Activated CD4-positive, alpha-beta T cell treated with anti-CD3 and anti-CD28 coated beads, Interleukin-2, amount 50 U/mL, for 1 hour (primary cell): ENCODE measurements at regions not wholly inside any gene's neighbourhood (a gene's known extent, or its start where the extent isn't known, plus 50 kb on each side); places are given as distances from the start of the nearest gene placed in this dataset.

Source experiments
- DNase-seq: peaks from one replicate; pipeline ENCODE4 v3.0.0-alpha.2; 2020

- DNase-seq, result no peak
Observed at GRCh38 chr14:97368900-97369564, 571.9 kb downstream of the VRK1 start.

DNA sequence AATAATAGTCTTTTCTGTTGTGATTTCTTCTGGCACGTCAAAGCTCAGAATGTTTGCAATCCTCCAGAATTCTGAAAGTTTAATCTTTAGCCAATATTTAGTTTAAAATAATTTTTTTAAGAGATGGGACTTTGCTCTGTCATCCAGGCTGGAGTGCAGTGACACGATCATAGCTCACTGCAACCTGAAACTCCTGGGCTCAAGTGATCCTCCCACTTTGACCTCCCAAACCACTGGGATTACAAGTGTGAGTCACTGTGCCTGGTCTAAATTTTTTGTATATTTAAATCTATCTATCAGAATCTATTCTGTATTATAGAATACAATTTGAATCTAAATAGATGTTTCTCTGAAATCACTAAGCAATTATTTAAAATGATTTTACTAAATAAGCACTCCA lies 572.7 kb downstream of the VRK1 start:
- no peak for DNase-seq

DNA sequence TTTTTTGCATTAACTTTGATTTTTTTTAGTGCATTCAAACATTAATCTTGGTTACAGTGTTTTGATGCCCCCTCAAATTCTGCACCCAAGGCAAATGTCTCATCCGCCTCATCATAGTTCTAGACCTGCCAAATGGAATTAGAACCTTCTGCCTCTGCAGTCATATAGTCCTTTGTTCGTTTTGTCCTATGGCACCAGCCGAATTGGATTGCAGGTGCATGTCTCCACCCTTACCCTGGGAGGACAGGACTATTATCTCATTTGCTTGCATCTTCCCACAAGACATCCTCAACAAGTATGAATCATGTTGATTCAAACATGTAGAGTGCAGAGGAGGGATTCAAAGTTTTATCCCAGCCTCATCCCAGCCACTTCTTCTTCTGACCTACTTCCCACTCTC lies 579.1 kb downstream of the VRK1 start:
- DNase-seq, result no peak

GRCh38 chr14:97377550-97377949 lies 580.4 kb downstream of the VRK1 start:
- no peak for DNase-seq

- DNase-seq, result no peak
Observed at GRCh38 chr14:97379091-97379531, 581.9 kb downstream of the VRK1 start.

DNA sequence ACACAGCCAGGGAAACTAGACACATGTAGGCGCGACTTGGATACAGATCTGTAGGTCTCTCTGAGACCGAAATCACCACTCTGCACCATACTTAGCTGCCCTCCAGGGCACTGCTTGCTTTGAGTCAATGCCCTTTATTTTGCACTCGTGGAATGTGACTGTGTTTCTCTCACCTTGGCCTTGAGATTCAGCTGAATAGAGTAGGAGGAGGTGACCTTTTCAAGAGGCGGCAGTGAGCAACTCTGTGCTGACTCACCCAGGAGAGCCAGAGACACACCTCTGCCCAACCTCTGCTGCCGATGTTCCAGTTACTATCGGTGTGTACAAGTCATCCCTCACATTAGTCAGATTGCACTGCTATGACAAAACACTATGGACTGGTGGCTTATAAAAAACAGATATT lies 583.4 kb downstream of the VRK1 start:
- peak; percentile 3 for DNase-seq

DNA sequence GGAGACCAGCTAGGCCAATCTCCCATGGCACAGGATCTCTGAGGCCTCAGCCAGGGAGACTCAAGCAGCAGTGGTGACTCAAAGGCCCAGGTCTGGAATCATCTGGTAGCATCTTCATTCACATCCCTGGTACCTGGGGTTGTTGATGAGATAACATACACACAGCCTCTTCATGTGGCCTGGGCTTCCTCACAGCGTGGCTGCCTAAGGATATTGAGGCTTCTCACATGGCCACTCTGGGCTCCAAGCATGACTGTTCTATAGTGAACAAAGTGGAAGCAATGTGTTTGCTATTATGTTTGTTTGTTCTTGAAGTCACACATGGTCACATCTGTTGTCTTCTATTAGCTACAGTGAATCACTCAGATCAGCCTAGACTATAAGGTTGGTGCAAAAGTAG lies 584.1 kb downstream of the VRK1 start:
- no peak for DNase-seq

DNA sequence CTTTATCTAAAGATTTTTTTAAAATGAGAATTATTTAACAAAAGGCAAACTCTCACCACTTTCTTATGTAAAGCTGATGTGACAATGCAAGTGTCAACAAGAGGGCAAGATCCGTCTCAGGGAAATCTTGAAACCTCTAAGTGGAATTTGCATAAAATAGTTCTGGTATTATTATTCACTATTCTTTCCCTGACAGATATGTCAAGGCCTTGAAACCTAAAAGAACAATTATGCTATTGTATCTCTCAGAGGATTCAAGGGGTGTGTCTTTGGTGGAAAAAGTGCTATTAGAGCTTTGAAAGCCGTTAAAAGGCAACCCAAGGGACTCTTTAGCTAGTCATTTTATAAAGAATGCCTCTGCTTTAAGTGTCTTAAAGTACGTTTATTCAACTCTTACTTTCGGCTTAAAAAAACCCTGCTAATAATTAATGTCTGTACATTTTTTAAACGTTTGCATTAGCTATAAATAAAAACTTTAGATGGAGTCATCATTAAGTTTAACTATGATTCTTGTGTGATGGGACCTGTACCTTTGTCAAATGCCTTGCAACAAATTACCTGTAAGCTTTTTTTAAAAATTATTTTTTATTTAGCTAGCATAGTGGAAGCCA lies 585.5 kb downstream of the VRK1 start:
- no peak for DNase-seq

DNA sequence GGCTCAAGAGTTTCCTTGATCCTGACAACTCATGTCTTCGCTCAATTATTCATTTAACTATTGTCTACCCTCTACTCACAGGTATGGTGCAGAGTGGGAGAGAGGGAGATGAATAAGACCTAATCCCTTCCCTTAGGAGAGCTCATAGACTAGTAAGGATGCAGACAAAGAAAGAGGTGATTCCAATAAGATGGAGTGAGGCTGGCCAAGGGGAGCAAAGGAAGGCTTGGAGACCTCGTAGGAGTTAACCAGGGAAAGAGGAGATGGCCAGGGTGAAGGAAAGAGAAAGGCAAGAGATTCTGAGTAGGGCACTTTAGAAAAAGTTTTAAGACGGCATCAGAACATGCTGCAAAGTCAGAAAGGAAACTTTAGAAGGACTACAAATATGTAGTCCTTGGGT lies 588.5 kb downstream of the VRK1 start:
- no peak for DNase-seq

DNA sequence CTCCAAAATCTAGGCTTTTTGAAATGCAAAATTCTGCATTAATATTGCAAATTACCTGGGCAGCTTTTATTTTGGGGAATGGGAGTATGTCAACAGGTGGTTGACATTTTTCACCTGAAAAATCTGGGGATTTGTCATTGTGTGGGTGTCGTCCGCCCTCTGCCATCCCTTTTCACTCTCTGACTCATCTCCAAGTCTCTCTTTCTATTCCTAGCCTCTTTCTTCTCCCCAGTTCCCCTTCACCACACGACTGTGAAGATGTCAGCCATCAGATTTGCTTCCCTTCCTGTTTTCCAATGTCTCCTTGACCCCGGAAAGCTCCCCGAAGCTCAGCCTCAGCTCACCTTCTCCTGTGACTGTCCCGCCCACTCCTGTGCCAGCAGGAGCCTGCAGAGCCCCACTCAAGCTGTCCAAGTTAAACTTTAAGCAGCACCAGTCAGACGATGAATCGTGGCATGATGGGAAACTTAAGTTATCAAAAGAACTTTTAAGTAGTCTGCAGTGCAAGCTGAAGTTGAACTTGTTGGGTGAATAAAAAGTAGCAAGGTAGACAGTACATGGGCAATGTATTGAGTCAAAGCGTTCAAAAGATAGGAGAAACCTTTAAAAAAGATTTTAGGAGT lies 590.2 kb downstream of the VRK1 start:
- DNase-seq, result no peak

- no peak for DNase-seq
Observed at GRCh38 chr14:97388408-97388807, 591.2 kb downstream of the VRK1 start.

DNA sequence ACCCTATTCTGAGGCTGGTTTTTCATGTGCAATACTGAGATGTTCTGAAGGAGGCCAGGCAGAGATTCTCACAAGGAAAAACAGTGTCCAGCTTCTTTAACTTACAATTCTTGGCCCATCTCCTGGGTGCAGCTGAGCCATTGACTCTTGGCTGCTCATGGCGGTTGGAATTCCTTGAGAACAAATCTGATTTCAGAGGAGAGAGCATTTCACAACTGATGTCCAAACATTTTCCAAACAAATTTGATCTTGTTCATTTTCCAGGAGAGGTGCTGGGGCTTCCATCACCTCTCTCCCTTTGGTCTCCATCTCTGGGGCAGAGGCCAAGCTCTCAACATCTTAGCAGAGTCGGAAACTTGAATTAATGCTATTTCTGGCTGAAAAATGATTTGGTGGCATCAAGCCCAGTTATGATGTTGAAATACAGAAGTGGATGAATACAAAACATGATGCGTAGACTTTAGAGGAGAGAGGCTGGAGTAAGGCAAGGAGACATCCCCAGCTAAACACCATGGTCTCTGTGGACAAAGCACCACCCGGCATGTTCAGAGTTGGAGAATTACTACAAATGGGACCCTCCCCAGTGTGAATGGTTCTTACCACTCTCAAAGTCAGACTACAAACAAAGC lies 593.0 kb downstream of the VRK1 start:
- DNase-seq, result no peak

DNA sequence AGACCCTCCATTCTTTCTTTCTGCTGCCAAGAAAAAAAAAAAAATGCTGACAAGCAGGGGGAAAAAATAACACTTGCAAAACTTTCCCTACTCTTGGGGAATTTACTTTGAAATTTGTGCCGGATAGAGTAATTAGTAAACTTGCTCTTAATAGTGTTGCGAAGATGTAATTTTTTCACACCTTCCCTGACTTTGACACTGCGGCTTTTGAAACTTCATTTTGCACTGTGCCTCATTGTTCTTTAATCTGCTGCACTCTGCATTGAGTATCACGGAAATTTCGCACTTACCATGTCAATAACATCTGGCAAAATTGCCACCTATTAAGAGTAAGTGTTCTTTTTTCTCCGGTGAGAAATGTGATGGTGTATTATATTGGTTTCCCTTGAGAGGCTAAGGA lies 596.1 kb downstream of the VRK1 start:
- DNase-seq, result no peak

GRCh38 chr14:97395068-97395467 lies 597.9 kb downstream of the VRK1 start:
- DNase-seq, result no peak

DNA sequence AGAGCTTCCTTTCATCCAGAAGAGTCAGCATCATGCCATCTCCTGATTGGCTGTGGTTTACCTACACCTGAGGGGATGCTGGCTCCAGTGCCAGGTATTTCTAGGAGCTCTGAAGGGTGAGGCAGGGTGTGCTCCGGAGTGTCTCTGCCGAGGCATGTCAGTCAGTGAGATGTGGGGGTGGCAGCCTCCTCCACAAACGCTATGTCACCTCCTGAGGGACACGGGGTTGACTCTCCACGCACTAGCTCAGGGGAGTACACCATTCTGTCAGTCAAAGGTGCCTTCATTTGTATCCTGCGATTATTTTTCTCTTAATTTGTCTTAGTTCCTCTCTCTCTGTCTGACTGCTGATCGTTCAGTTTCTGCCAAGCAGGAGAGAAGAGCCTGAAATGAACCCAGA lies 604.5 kb downstream of the VRK1 start:
- DNase-seq, result no peak

DNA sequence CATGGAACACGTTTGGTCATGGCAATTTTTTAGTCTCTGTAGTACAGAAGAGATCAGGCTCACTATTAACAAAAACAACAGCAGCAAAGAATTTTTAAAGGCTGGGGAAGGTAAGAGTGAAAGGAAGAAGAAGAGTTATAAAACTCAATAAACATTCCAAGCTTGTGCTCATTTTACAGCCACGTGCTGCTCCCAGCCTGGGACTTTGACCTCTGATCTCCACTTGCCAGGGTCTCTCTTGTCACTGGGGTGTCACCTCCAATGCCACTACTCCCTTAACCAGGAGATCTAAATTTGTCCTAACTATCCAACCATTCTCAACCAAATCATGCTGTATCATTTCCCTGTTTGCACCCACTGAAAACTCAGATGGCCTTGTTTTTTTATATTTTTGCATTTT lies 605.1 kb downstream of the VRK1 start:
- DNase-seq, result no peak

DNA sequence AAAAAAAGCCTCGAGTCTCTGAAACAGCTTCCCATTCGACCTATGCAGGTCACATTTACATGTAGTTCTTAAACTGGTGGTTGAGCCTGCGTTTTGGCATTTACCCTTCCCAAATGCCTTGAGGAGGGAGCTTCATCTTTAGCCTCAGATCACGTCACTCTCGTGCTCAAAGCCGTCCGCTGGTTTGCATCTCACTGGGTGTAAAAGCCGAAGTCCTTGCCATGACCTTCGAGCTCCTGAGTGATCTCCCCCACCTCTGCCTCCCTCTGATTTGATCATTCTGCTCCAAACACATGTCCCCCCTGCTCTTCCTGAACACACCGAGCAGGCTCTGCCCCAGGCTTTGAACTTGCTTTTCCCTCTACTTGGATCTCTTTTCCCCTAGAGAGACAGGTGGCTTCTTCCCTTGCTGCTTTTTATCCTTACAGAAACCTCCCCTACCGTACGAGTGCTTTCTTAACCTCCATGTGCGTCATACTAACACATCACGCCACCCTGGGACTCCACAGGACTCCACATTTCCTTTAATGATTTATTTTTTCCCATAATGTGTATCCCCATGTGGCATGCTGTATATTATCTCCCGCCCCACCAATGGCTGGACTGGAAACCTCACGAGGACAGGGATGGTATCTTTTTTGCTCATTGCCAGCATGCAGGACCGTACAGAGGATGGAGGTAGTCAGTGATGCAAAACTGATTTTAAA lies 610.7 kb downstream of the VRK1 start:
- no peak for DNase-seq

DNA sequence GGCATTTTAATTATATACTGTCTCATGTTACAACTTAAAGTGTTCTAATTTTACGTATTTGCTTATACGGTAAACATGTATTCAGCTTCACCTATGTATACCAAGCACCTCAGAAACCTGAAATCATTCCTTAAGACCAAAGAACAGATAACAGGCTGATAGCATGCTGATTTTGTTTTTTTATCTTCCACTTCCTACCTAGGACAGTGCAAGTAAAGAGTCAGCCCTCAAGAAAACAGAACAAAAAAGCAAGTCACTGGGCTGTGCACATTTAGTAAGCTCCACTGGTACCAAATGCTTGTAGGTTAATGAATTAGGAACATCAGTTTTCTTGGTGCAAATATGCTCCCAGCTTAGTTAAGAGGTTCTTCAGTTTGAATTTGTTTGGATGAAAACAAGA lies 611.3 kb downstream of the VRK1 start:
- DNase-seq, result no peak

DNA sequence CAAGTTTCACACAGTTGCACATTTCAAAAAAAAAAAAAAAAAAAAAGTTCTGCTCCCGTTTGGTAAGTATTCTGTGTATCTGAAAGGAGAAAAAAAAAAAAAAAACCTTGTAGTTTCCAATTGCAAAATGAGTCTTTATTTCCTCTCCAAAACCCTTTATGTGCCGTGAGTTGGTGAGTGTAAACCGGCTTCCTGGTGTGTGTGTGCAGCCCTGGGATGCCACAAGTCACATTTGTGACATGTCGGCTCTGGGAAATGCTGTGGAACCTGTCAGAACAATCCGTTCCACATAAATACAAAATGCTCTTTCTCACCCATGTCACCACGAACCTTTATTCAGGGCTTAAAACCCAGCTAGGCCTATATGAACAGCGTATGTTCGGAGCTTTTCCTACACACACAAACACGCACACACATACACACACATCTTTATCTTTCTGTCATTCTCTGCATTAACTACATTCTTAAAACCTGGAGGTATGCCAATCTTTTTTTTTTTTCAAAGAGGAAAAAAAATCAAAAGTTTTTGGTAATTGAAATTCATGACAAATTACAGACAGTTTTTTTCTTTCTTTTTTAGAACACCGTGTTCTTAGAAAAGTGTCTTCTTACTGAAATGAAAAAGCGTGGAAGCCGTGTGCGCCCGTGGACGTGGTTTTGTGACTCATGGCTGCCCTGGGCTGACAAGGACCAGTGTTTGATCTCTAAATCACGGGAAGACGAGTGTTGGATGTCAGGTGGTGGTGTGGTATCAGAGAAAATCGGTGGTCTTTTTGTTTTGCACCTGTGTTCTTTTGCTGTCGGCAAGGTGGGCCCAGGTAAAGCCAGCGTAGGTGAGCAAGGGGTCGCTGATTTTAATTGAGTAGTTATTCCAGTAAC lies 612.0 kb downstream of the VRK1 start:
- peak; percentile 18 for DNase-seq

- no peak for DNase-seq
Observed at GRCh38 chr14:97410667-97411620, 613.8 kb downstream of the VRK1 start.

- DNase-seq, result no peak
Observed at GRCh38 chr14:97411938-97412612, 614.9 kb downstream of the VRK1 start.
